ENCODE measurements at regions not wholly inside any gene's neighbourhood (a gene's known extent, or its start where the extent isn't known, plus 50 kb on each side); places are given as distances from the start of the nearest gene placed in this dataset.

DNA sequence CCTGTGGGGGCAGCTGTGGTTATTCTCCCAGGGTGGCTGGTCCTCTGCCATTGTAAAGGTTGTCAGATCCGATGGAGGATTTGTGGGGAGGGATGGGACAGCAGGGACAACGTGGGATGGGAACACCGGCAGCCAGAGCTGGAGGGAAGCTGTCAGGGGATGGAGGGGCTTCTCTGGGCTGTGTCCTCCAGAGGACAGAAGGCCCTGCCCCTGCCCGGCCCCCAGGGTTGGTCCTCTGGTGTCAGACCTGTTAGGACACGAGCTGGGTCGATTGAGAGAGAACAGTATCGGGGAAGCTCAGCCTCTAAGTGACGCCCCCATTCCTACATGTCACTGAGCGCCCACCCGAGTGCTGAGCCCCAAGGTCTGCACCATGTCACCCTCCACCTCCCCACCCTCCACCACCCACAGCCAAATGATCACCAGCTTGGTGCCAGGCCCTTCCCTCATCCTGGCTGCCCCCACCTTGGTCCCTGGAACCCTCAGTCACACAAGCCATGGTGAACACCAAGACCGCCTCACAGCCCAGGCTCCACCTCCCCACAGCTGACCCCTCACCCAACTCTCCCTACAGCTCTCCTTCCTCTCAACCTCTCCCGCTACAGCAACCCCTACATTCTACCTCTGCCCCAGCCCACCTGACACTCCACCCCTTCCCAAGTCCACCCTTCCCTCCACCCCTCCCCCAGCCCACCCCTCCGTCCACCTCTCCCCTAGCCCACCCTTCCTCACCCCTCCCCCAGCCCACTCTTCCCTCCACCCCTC lies 244.4 kb downstream of the MATN1 start:
- H3K9me3 ChIP-seq, result no peaks in the 10 kb centered on the region
- no peak overlapping the region for H3K4me3 ChIP-seq (replicated peaks in 1 of 3)
- WGBS, 2 donors, result 81 to 88% methylated on average over 12 of the region's 13 CpGs
- no peaks in the 10 kb centered on the region for H3K36me3 ChIP-seq
- no peaks in the 10 kb centered on the region for H3K27me3 ChIP-seq
- no peak for DNase-seq
- H3K27ac ChIP-seq, result no peak overlapping the region
- TF ChIP-seq POLR2A (IDR thresholded peaks at IDR 0.05), result no peak
- TF ChIP-seq, protein P1, sequence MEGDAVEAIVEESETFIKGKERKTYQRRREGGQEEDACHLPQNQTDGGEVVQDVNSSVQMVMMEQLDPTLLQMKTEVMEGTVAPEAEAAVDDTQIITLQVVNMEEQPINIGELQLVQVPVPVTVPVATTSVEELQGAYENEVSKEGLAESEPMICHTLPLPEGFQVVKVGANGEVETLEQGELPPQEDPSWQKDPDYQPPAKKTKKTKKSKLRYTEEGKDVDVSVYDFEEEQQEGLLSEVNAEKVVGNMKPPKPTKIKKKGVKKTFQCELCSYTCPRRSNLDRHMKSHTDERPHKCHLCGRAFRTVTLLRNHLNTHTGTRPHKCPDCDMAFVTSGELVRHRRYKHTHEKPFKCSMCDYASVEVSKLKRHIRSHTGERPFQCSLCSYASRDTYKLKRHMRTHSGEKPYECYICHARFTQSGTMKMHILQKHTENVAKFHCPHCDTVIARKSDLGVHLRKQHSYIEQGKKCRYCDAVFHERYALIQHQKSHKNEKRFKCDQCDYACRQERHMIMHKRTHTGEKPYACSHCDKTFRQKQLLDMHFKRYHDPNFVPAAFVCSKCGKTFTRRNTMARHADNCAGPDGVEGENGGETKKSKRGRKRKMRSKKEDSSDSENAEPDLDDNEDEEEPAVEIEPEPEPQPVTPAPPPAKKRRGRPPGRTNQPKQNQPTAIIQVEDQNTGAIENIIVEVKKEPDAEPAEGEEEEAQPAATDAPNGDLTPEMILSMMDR (IDR thresholded peaks at IDR 0.05), result no peak
- intact Hi-C loops (cut with DNase I), result no loop called here
- no peaks in the 10 kb centered on the region for H3K4me1 ChIP-seq

DNA sequence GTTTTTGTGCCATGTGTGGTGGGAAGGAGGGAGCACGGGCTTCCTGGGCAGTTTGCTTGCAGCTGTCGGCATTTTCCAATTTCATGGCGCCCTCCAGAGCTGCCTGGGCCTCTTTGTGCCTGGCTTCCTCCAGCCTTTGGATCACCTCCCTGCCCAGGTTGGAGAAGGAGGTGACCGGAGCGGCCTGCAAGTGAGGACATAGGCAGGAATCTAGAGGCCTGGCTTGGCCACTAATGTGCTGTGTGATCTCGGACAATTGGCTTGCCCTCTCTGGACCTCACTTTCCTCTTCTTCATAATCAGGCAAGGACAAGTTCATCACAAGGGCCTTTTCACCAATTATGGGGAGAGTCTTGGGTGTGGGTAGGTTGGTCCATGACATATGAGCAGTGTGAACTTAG lies 245.1 kb downstream of the MATN1 start:
- H3K27ac ChIP-seq, result no peak overlapping the region
- H3K4me3 ChIP-seq (replicated peaks in 1 of 3), result no peak overlapping the region
- no peaks in the 10 kb centered on the region for H3K27me3 ChIP-seq
- H3K9me3 ChIP-seq, result no peaks in the 10 kb centered on the region
- no peak for DNase-seq
- TF ChIP-seq, protein P1 (IDR thresholded peaks at IDR 0.05), result no peak
- TF ChIP-seq POLR2A (IDR thresholded peaks at IDR 0.05), result no peak
- no peaks in the 10 kb centered on the region for H3K36me3 ChIP-seq
- 80 to 87% methylated on average over 6 of the region's 6 CpGs for WGBS, 2 donors
- no peaks in the 10 kb centered on the region for H3K4me1 ChIP-seq
- intact Hi-C loops (cut with DNase I), result no loop called here

DNA sequence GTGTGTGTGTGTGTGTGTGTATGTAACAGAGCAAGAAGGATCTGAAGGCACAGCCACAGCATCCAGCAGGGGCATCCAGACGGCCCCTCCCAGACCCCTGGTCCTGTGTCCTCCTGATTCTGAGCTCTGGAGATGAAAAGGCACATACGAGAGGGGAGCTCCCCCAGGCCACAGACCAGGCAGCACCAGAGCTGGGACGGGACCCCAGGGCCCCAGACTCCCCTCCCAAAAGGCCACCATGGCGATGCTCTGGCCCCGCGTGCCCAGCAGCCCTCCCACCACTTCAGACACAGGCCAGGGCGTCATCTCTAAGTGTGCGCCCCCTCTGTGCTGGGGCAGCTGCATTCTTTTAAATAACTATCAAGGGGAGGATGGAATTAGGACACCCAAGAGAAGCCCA lies 245.8 kb downstream of the MATN1 start:
- DNase-seq, result no peak
- Histone ChIP-seq H3K9me3 (no peaks in the 10 kb centered on the region), H3K27me3 (no peaks in the 10 kb centered on the region), H3K36me3 (no peaks in the 10 kb centered on the region), H3K27ac (no peak overlapping the region), H3K4me1 (no peaks in the 10 kb centered on the region), H3K4me3 (replicated peaks in 1 of 3) (no peak overlapping the region)
- 71 to 77% methylated on average over 7 to 8 of the region's 8 CpGs for WGBS, 2 donors
- TF ChIP-seq POLR2A (IDR thresholded peaks at IDR 0.05), result no peak
- TF ChIP-seq, protein P1 (IDR thresholded peaks at IDR 0.05), result no peak
- intact Hi-C loops (cut with DNase I), result no loop called here

DNA sequence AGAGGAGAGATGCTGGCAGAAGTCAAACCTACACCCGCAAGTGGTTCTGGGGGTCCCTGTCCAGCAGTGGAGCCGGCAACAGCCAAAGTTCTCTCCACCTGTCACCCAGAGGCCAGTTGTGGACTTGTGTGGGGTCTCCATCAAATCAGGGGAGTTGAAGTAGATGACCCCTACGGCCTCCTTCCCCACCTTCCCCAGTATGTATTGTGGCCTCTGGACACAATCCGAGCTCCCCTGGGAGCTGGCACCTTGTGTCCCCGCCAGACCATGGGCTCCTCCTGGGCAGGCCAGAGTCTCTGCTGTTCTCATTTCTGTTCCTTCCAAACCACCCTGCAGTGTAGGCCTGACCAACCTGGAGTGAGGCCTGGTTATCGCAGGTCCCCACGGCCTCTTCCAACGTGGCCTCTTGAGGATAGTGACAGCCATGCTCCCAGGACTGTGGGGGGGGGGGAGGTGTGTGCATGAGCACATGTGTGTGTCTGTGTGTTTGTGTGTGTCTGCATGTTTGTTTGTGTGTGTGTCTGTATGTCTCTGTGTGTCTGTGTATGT lies 246.4 kb downstream of the MATN1 start:
- TF ChIP-seq, protein P1 (IDR thresholded peaks at IDR 0.05), result no peak
- TF ChIP-seq POLR2A (IDR thresholded peaks at IDR 0.05), result no peak
- H3K4me3 ChIP-seq (replicated peaks in 1 of 3), result no peak overlapping the region
- H3K27me3 ChIP-seq, result no peaks in the 10 kb centered on the region
- no peak overlapping the region for H3K27ac ChIP-seq
- WGBS, 2 donors, result 83 to 85% methylated on average over 8 of the region's 8 CpGs
- DNase-seq, result no peak
- H3K4me1 ChIP-seq, result no peaks in the 10 kb centered on the region
- intact Hi-C loops (cut with DNase I), result no loop called here
- H3K9me3 ChIP-seq, result no peaks in the 10 kb centered on the region
- no peaks in the 10 kb centered on the region for H3K36me3 ChIP-seq

DNA sequence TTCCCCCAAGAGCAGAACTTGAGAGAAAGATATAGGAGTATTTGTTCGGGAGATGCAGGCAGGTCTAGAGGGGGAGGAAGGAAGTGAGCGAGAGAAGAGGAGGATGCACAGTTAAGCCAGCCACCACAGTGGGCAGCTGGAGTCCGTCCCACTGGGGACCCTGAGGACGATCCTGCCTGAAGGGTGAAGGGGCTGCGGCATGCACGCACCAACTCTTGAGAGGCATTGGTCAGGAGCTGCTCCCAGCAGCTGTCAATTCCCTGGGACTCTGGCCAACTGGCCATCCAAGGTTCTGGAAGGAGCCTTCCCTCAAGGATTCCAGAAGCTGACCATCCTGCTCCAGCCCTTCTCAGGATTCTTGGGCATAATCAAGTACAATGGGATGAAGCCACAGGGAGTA lies 246.9 kb downstream of the MATN1 start:
- intact Hi-C loops (cut with DNase I), result no loop called here
- H3K27me3 ChIP-seq, result no peaks in the 10 kb centered on the region
- H3K9me3 ChIP-seq, result no peaks in the 10 kb centered on the region
- TF ChIP-seq POLR2A (IDR thresholded peaks at IDR 0.05), result no peak
- TF ChIP-seq, protein P1 (IDR thresholded peaks at IDR 0.05), result no peak
- H3K27ac ChIP-seq, result no peak overlapping the region
- no peak overlapping the region for H3K4me3 ChIP-seq (replicated peaks in 1 of 3)
- no peaks in the 10 kb centered on the region for H3K4me1 ChIP-seq
- no peak for DNase-seq
- 48 to 66% methylated on average over 6 of the region's 6 CpGs for WGBS, 2 donors
- no peaks in the 10 kb centered on the region for H3K36me3 ChIP-seq

Data from thyroid gland (tissue), 4 donors.